ENCODE measurements at regions not wholly inside any gene's neighbourhood (a gene's known extent, or its start where the extent isn't known, plus 50 kb on each side); places are given as distances from the start of the nearest gene placed in this dataset.

- no peak for DNase-seq (ENCODE audit: low spot score)
- TF ChIP-seq, protein P1, sequence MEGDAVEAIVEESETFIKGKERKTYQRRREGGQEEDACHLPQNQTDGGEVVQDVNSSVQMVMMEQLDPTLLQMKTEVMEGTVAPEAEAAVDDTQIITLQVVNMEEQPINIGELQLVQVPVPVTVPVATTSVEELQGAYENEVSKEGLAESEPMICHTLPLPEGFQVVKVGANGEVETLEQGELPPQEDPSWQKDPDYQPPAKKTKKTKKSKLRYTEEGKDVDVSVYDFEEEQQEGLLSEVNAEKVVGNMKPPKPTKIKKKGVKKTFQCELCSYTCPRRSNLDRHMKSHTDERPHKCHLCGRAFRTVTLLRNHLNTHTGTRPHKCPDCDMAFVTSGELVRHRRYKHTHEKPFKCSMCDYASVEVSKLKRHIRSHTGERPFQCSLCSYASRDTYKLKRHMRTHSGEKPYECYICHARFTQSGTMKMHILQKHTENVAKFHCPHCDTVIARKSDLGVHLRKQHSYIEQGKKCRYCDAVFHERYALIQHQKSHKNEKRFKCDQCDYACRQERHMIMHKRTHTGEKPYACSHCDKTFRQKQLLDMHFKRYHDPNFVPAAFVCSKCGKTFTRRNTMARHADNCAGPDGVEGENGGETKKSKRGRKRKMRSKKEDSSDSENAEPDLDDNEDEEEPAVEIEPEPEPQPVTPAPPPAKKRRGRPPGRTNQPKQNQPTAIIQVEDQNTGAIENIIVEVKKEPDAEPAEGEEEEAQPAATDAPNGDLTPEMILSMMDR (IDR thresholded peaks at IDR 0.05; ENCODE audit: extremely low read depth, missing control alignments), result no peak
Measured at GRCh38 chr2:121125350-121125749, 159.7 kb downstream of the TFCP2L1 start.

DNA sequence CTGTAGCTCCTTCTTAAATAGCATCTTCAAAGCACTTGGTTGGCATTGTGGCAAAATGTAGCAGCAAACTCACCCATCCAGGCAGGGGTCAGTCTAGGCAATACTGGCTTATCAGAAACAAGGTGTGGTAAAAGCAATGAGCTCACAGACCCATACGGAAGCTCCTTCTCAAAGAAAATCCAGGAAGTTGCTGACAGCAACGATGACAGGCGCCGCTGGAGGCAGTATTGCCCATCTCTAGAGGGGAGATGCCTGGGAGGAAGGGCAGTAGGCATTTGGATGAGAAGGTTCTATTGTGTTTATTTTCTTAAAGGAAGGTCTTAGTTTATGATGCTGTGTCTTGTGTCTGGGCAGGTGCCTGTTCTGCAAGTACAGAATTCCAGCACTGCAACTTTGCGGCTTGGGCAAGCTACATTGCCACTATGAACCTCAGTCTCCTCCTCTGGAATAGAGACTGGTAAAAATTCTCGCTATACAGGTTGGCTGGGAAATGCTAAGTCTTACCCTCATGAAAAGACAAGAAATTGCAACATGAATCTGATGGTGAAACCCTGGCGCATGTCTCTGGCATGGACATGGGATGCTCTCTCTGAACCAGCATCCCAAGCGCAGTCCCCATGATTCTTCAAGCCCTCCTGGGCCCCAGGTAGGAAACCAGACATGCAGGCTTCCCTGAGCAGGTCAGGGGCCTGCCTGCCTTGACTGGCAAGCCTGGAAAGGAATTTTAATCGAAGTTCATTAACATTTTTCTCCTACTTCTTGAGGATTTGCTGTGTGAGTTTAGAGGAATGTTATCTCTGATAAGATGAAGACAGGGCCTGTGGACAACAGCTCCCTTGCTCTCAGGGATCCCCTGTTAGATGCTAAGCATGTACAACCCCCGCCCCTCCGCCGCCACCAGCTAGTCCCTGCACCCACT is 156.0 kb downstream of the TFCP2L1 start:
- TF ChIP-seq, protein P1 (IDR thresholded peaks at IDR 0.05; ENCODE audit: extremely low read depth, missing control alignments), result no peak
- no peak for DNase-seq (ENCODE audit: low spot score)

DNA sequence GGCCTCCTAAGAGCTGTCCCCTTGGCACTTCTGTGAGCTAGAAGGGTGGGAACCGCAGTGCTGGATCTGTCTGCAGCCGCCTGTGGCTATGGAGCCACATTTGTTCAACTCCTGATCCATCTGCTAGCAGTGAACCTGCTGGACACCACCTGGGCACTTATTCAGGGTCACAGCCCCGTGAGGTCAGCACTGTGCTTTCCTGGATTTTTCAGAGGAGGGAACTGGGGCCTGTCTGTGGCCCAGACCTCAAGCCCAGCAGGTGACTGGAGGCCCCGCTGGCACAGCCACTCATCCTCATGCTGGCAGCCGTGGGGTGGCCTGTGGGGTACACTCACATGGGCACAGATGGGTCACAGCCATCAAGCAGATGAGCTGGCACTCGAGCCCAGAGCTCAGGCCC is 155.3 kb downstream of the TFCP2L1 start:
- TF ChIP-seq, protein P1 (IDR thresholded peaks at IDR 0.05; ENCODE audit: extremely low read depth, missing control alignments), result no peak
- no peak for DNase-seq (ENCODE audit: low spot score)

- TF ChIP-seq, protein P1 (IDR thresholded peaks at IDR 0.05; ENCODE audit: extremely low read depth, missing control alignments), result no peak
- no peak for DNase-seq (ENCODE audit: low spot score)
Measured at GRCh38 chr2:121130301-121130850, 154.6 kb downstream of the TFCP2L1 start.

DNA sequence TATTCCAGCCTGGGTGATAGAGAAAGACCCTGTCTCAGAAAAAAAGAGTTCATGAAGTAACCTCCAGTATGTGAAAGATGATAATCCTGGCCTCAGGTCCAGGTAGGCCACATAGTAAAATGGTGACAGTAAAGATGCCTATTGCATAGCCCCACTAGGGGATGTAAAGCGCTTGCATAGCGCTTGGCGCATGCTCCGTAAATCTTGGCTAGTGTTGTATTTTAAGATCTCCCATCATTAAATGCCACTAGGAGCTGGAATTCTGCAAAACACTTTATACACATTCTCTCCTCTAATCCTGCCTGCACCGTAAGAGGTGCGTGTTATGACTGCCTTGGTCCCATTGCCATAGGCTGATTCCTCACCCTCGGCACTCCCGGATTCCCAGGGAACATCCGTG is 153.6 kb downstream of the TFCP2L1 start:
- TF ChIP-seq, protein P1 (IDR thresholded peaks at IDR 0.05; ENCODE audit: extremely low read depth, missing control alignments), result no peak

GRCh38 chr2:121132054-121132761 is 152.8 kb downstream of the TFCP2L1 start:
- TF ChIP-seq, protein P1 (IDR thresholded peaks at IDR 0.05; ENCODE audit: extremely low read depth, missing control alignments), result no peak
- no peak for DNase-seq (ENCODE audit: low spot score)

More for the DNA sequence above, 153.6 kb downstream of the TFCP2L1 start:
- DNase-seq (ENCODE audit: low spot score), result no peak

DNA sequence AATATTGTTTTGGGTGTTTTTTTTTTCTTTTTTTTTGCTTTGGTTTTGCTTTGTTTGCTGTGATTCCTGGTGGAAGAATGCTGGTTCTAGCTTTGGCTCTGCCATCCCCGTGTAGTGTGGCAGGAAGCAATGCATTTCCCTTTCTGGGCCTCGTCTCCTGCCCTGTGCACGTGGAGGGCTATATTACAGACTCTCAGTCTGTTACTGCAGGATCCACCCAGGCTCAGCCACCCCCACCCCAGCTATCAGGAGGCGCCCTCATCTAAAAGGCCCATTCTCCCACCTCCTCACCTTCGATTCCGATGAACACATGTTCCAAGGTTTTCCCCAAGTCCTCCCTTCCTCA is 152.3 kb downstream of the TFCP2L1 start:
- DNase-seq (ENCODE audit: low spot score), result no peak
- TF ChIP-seq, protein P1 (IDR thresholded peaks at IDR 0.05; ENCODE audit: extremely low read depth, missing control alignments), result no peak

Data from GM20000 (cell line).